ENCODE measurements at regions not wholly inside any gene's neighbourhood (a gene's known extent, or its start where the extent isn't known, plus 50 kb on each side); places are given as distances from the start of the nearest gene placed in this dataset.

DNA sequence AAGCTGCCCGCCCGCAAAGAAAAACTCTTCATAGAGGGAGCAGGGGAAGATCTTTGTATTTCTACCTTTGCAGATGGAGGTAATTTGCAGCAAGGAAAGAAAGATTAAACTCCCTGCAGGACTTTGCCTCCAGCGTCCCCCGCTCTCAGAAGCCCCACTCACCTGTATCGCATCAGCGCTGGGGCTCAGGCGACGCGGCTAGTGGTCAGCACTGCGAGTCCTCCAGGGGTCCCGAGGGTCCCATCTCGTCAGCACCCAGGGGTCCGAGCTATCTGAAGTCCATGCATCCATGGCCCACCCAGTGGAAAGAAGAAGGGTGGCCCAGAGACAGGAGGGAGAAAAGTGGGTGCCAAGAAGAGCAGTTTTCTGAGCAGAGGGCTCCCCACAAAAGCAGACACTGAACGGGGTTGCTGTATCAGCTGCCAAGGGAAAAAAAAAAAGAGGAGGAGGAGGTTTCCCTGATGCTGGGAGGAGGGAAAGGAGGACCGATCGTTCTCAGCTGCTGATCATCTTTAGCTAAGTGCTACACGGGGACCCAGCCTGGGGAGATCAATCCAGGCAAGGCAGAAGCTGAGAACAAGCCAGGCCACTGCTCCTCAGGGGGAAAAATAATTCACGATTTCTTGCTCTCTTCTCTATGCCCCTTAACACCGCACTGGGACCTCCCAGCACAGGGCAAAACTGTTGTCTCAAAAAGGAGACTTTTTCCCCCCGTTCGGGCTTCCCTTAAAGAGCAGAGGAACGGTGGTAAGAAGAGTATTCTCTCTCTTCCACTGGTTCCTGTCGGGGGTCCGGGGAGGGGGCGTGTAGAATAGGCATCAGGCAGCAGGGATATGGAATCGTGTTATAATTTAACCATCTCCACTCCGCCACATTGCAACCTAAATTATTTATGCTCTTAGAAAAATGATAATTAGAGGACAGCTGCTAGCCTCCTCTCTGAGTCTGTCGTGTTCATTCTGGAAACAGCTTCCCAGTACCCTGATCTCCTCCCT lies 117.7 kb upstream of the CACNA1A start:
- TF ChIP-seq FOXJ3 (CRISPR knock-in tag; IDR thresholded peaks at IDR 0.05) (no peak), TAF1 (IDR thresholded peaks at IDR 0.05; ENCODE audit: borderline replicate concordance, low read depth, low read length) (no peak), EZH2phosphoT487 (IDR thresholded peaks at IDR 0.05; ENCODE audit: borderline replicate concordance, low read depth) (no peak)
- TF ChIP-seq, protein P1, sequence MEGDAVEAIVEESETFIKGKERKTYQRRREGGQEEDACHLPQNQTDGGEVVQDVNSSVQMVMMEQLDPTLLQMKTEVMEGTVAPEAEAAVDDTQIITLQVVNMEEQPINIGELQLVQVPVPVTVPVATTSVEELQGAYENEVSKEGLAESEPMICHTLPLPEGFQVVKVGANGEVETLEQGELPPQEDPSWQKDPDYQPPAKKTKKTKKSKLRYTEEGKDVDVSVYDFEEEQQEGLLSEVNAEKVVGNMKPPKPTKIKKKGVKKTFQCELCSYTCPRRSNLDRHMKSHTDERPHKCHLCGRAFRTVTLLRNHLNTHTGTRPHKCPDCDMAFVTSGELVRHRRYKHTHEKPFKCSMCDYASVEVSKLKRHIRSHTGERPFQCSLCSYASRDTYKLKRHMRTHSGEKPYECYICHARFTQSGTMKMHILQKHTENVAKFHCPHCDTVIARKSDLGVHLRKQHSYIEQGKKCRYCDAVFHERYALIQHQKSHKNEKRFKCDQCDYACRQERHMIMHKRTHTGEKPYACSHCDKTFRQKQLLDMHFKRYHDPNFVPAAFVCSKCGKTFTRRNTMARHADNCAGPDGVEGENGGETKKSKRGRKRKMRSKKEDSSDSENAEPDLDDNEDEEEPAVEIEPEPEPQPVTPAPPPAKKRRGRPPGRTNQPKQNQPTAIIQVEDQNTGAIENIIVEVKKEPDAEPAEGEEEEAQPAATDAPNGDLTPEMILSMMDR (IDR thresholded peaks at IDR 0.05), result no peak

All from SK-N-SH (cell line).